T-cell (primary cell): ENCODE measurements at regions not wholly inside any gene's neighbourhood (a gene's known extent, or its start where the extent isn't known, plus 50 kb on each side); places are given as distances from the start of the nearest gene placed in this dataset.
"Not testable (repeated sequence)": the region's sequence is repeated elsewhere in the genome, so short reads cannot be mapped to it uniquely, and the experiment has no call there.

Experiments used
- ATAC-seq, 4 experiments: fragments of 200-7000 bp in 3 of 4; fragments of 150-1000 bp in 1 of 4; cut with Tn5 transposase; replicated peaks in 1 of 4; 1 replicate in 3 of 4; 2 replicates in 1 of 4; pipeline ENCODE4 v1.10.0; 2021; ENCODE audit warnings: moderate library complexity in 3 of 4, mild to moderate bottlenecking in 2 of 4, moderate number of reproducible peaks in 1 of 4
- CTCF ChIA-PET, 2 donors: fragments of 300-600 bp; sonication (Branson Sonifier 250); formaldehyde crosslinking; loops; one replicate each; lab custom pipeline; 2022; ENCODE audit warnings: antibody characterized with exemption in 2 of 2; lab: Charles Lee
- POLR2A ChIA-PET, 2 donors: fragments of 300-600 bp; sonication (Branson Sonifier 250); formaldehyde crosslinking; loops; one replicate each; lab custom pipeline; 2022; ENCODE audit warnings: antibody characterized with exemption in 2 of 2; lab: Charles Lee
- DNase-seq, 35 experiments: peaks; one replicate each; pipeline versions ENCODE4 v3.0.0 to v3.0.0-alpha.2; 2013 to 2023
- H3K27ac ChIP-seq: one replicate; pipeline ENCODE4 v1.5.1; 2013; ENCODE audit warnings: low read length
- H3K27me3 ChIP-seq, 2 experiments: replicated peaks in 1 of 2; 1 replicate in 1 of 2; 2 replicates in 1 of 2; pipeline versions ENCODE4 v1.6.1 to v1.7.0; 2013; ENCODE audit warnings: low read length in 1 of 2, mixed read lengths in 1 of 2; ENCODE audit not compliant: control insufficient read depth in 2 of 2, insufficient read depth in 2 of 2; ENCODE audit errors: extremely low read depth in 1 of 2
- H3K36me3 ChIP-seq, 2 donors: 1 replicate in 1 of 2; 2 replicates in 1 of 2; pipeline versions ENCODE4 v1.6.1 to v1.7.0; 2013; ENCODE audit warnings: low read length in 1 of 2; ENCODE audit not compliant: control insufficient read depth in 2 of 2, insufficient read depth in 1 of 2; ENCODE audit errors: extremely low read depth in 1 of 2
- H3K4me1 ChIP-seq, 2 experiments: 1 replicate in 1 of 2; 2 replicates in 1 of 2; pipeline versions ENCODE4 v1.6.1 to v1.7.0; 2013; ENCODE audit warnings: low read length in 2 of 2, mixed read lengths in 1 of 2; ENCODE audit not compliant: insufficient read depth in 2 of 2, control insufficient read depth in 1 of 2; ENCODE audit errors: extremely low read depth in 1 of 2
- H3K4me3 ChIP-seq, 2 donors: 1 replicate in 1 of 2; 2 replicates in 1 of 2; pipeline versions ENCODE4 v1.5.1 to v1.7.0; 2013; ENCODE audit warnings: mild to moderate bottlenecking in 2 of 2, low read length in 1 of 2, moderate library complexity in 1 of 2; ENCODE audit not compliant: control insufficient read depth in 1 of 2; ENCODE audit errors: extremely low read depth in 1 of 2
- H3K9me3 ChIP-seq: 2 replicates; pipeline ENCODE4 v1.7.0; 2013
- H3K27ac Mint-ChIP-seq, 2 donors: one replicate each; pipeline ENCODE4 v1.8.0; 2020 to 2021; ENCODE audit warnings: mild to moderate bottlenecking in 2 of 2, mixed read lengths in 2 of 2
- H3K27me3 Mint-ChIP-seq, 2 donors: one replicate each; pipeline ENCODE4 v1.8.0; 2021 to 2022; ENCODE audit warnings: mixed read lengths in 2 of 2
- H3K36me3 Mint-ChIP-seq: one replicate; pipeline ENCODE4 v1.8.0; 2021; ENCODE audit warnings: mixed read lengths
- H3K4me1 Mint-ChIP-seq, 3 donors: one replicate each; pipeline ENCODE4 v1.8.0; 2020 to 2022; ENCODE audit warnings: mixed read lengths in 3 of 3, mild to moderate bottlenecking in 1 of 3
- H3K4me3 Mint-ChIP-seq, 3 donors: one replicate each; pipeline ENCODE4 v1.8.0; 2020 to 2022; ENCODE audit warnings: mild to moderate bottlenecking in 3 of 3, mixed read lengths in 3 of 3, moderate library complexity in 3 of 3
- H3K9me3 Mint-ChIP-seq, 3 donors: one replicate each; pipeline ENCODE4 v1.8.0; 2020 to 2022; ENCODE audit warnings: mixed read lengths in 3 of 3
- WGBS: methylation state at CpG from one replicate; pipeline ENCODE4 v1.1.5; 2013; ENCODE audit warnings: missing lambda C conversion rate; ENCODE audit not compliant: insufficient coverage; 5-methylcytosine and 5-hydroxymethylcytosine counted together

DNA sequence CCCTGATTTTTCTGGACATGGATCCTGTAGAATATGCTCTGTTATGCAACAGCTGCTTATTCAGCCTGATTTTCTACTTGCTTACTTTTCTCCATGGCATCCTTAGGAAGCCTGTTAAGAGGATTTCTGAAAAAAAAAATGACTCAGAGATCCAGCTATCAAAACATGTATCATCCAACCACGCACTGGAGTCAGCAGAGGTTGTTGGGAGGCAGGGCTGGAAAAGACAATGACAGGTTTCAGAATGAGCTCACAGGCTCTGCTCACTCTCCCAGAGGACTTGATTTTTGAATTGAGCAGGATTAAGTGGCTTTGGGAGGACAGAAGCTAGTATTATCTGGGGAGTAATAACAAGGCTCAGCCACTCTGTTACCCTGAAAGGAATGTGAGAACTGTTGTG, 742.3 kb downstream of the PRIM2 start:
- H3K36me3 ChIP-seq, H3K4me1 Mint-ChIP-seq, CTCF ChIA-PET, H3K4me3 Mint-ChIP-seq, H3K36me3 Mint-ChIP-seq, H3K4me1 ChIP-seq, H3K9me3 ChIP-seq, H3K4me3 ChIP-seq, H3K27ac ChIP-seq, POLR2A ChIA-PET, H3K27me3 ChIP-seq, H3K9me3 Mint-ChIP-seq, DNase-seq, H3K27ac Mint-ChIP-seq, H3K27me3 Mint-ChIP-seq, ATAC-seq: not testable (repeated sequence)
- WGBS = no CpG with 5 or more reads among the region's 1 CpG

DNA sequence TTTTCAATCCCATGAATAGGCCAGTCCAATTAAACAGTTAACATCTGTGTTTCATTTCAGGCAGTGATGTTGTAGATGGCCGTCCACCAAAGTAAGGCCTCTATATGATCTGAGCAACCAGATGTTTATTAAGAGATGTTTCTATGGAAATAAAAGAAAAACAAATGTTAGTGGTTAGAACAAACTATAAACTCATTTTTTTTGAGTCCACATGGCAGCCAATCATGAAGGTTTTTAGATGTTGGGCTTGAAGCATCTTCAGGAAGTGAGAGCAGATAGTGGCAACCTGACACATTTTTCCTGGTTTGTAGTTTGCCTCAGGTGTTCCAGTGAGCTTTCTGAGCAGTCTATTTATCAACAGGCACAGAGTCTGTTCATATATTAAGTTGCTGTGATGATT, 746.1 kb downstream of the PRIM2 start:
- CTCF ChIA-PET, H3K9me3 Mint-ChIP-seq, ATAC-seq, H3K27me3 ChIP-seq, H3K4me1 Mint-ChIP-seq, H3K9me3 ChIP-seq, POLR2A ChIA-PET, H3K4me3 ChIP-seq, H3K27me3 Mint-ChIP-seq, H3K36me3 ChIP-seq, H3K27ac ChIP-seq, H3K27ac Mint-ChIP-seq, H3K4me3 Mint-ChIP-seq, H3K4me1 ChIP-seq, H3K36me3 Mint-ChIP-seq, DNase-seq: not testable (repeated sequence)
- no CpG with 5 or more reads among the region's 1 CpG for WGBS

DNA sequence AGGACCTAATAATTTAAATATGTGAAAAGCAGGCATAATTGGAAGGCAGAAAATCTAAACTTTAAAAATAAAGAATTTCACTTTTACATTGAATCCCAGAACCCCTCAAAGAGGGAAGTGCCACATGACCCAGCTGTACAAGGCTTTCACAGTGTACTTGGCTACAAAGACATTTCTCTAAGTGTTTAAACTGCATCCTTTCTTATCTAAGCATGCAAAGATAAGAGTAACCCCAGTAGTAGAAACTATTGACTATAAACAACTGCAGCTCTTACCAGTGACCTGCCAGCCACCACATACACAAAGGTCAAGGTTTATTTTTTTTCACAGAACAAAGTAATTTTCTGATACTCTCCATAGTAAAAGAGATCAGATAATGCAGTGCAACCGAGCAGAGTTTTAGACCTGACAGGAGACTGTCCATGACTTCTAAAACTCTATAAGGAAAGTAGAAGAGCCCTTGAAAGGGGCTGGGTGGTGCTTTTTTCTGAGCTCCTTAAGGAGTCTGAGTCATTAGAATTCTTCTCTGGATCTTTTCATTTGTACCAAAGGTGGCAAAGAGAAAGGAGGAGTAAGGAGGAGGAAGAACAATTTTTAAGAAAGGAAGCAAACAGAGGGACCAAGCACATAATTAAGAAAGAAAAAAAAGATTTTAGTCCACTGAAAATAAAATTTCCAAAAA, 750.6 kb downstream of the PRIM2 start:
- H3K36me3 ChIP-seq, H3K27ac Mint-ChIP-seq, H3K36me3 Mint-ChIP-seq, H3K4me3 ChIP-seq, H3K27me3 Mint-ChIP-seq, H3K27ac ChIP-seq, H3K4me3 Mint-ChIP-seq, H3K9me3 ChIP-seq, H3K4me1 Mint-ChIP-seq, POLR2A ChIA-PET, ATAC-seq, H3K27me3 ChIP-seq, H3K9me3 Mint-ChIP-seq, DNase-seq, H3K4me1 ChIP-seq, CTCF ChIA-PET: not testable (repeated sequence)
- WGBS = no CpG with 5 or more reads among the region's 1 CpG

DNA sequence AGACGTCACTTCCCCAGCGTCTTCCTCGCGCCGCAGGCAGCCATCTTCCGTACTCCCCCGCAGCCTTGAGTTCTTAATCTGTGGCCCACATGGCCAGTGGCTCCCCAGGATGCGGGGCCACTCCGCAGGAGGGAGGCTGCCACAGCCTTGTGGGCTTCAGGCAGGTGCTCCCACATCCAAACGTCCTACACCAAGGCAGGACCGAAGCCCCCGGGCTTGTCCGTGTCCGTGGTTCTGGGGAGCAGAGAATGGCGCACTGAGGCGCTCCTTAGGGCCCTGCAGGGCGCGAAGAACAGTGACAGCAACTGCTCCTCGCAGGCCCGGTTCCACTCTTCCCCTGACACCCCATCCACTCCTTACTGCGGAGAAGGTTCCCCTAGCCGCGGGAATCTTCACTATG, 755.8 kb downstream of the PRIM2 start:
- H3K27ac Mint-ChIP-seq = no peak overlapping the region
- Histone ChIP-seq H3K4me3 (no peak overlapping the region), H3K36me3 (no peaks in the 10 kb centered on the region), H3K4me1 (no peaks in the 10 kb centered on the region), H3K9me3 (no peaks in the 10 kb centered on the region), H3K27ac (no peak overlapping the region), H3K27me3 (no peaks in the 10 kb centered on the region)
- no peak overlapping the region for H3K4me3 Mint-ChIP-seq
- H3K4me1 Mint-ChIP-seq = no peaks in the 10 kb centered on the region
- no peak for DNase-seq
- H3K27me3 Mint-ChIP-seq = no peaks in the 10 kb centered on the region
- ATAC-seq = no peak
- CTCF ChIA-PET = no interaction called here
- POLR2A ChIA-PET = no interaction called here
- H3K9me3 Mint-ChIP-seq = peaks cover 0 to 5% (median 0%) of the 10 kb centered on the region in 3 donors
- H3K36me3 Mint-ChIP-seq = no peaks in the 10 kb centered on the region
- WGBS = 93% methylated on average over 13 of the region's 23 CpGs

DNA sequence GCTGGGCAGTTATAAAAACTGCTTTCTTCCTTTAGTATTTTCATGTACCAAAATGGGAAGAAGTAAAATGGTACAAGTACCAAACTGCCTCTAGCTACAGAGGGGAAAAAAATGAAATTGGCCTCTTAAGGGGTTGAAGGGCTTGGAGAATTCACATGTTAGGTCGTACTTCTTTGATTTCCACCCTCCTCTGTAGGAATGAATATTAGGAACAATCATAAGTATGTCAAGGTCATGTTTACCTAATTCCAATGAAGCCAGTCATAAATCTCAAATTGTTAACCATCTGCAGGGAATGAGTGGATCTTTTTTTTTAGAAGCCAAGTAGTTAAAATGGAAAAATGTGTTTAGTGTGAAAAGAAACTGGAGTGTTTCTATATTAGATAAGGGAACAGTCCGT, 772.6 kb downstream of the PRIM2 start:
- H3K36me3 Mint-ChIP-seq, H3K9me3 ChIP-seq, H3K27me3 Mint-ChIP-seq, H3K4me3 Mint-ChIP-seq, H3K4me1 ChIP-seq, H3K27me3 ChIP-seq, H3K4me1 Mint-ChIP-seq, ATAC-seq, CTCF ChIA-PET, H3K4me3 ChIP-seq, H3K9me3 Mint-ChIP-seq, POLR2A ChIA-PET, H3K36me3 ChIP-seq, DNase-seq, H3K27ac Mint-ChIP-seq, H3K27ac ChIP-seq: not testable (repeated sequence)
- no CpG with 5 or more reads among the region's 2 CpGs for WGBS

DNA sequence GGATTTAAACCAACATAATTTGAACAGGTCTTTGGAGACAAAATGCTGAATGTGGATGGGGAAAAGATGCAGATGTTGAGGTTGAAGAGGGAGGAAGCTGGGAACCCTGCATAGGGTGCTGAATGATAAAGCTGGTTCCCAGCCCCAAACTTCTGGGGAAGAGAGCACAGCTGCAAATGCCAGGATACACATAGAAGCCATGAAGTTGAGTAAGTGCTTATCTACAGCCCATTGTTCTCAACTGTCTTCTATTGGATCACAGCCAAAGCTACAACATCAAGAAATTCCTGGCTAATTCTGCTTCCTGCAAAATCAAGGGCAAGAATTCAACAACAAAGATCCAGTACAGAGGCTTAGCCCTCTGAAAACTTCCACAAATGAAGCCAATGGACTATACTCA, 779.8 kb downstream of the PRIM2 start:
- H3K27me3 Mint-ChIP-seq, ATAC-seq: not testable (repeated sequence)

DNA sequence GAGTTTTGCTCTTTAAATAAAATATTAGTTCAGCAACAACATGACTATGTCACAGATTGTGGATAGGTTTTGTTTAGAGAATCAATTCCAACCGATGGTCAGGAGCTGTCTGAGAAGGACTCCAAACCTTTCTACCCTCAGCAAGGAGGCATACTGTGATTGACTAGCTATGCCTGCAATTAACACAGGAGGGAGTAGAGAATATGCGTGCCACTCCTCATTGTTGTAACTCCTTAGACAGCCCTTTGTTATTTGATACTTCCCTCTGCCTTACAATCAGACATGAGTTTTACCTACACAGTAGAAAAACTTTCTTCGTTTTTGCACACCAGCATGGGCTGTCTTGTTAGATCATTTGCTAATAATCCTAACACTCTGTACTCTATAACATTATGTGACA, 796.5 kb downstream of the PRIM2 start:
- Mint-ChIP-seq H3K4me3 (no peak overlapping the region), H3K9me3 (peaks cover 0 to 8% (median 0%) of the 10 kb centered on the region in 3 donors), H3K36me3 (no peaks in the 10 kb centered on the region), H3K27me3 (no peaks in the 10 kb centered on the region), H3K27ac (no peak overlapping the region), H3K4me1 (no peaks in the 10 kb centered on the region)
- H3K36me3 ChIP-seq = no peaks in the 10 kb centered on the region
- H3K4me3 ChIP-seq = no peak overlapping the region
- no peaks in the 10 kb centered on the region for H3K27me3 ChIP-seq
- POLR2A ChIA-PET = no interaction called here
- no peaks in the 10 kb centered on the region for H3K4me1 ChIP-seq
- H3K27ac ChIP-seq = no peak overlapping the region
- CTCF ChIA-PET = no interaction called here
- WGBS = 20% methylated on average over 1 of the region's 3 CpGs
- ATAC-seq (no peak), DNase-seq (no peak)
- no peaks in the 10 kb centered on the region for H3K9me3 ChIP-seq

More for the DNA sequence above, 779.8 kb downstream of the PRIM2 start:
- H3K27ac Mint-ChIP-seq, CTCF ChIA-PET, H3K4me1 ChIP-seq, H3K9me3 Mint-ChIP-seq, H3K27ac ChIP-seq, H3K4me3 ChIP-seq, H3K4me3 Mint-ChIP-seq, H3K36me3 Mint-ChIP-seq, DNase-seq, H3K4me1 Mint-ChIP-seq, H3K9me3 ChIP-seq, H3K27me3 ChIP-seq, POLR2A ChIA-PET, H3K36me3 ChIP-seq: not testable (repeated sequence)
